NCI-H1105 treated with DMSO at 0.1 percent for 48 hours (cell line): ENCODE measurements at regions not wholly inside any gene's neighbourhood (a gene's known extent, or its start where the extent isn't known, plus 50 kb on each side); places are given as distances from the start of the nearest gene placed in this dataset.

Source experiments
- DNase-seq: peaks from one replicate; lab custom pipeline; 2025; lab: John Stamatoyannopoulos, UW

- DNase-seq: no peak
These were observed 77.0 kb upstream of the CCL2 start for GRCh38 chr17:34178092-34178491.

GRCh38 chr17:34182036-34182803, 72.9 kb upstream of the CCL2 start:
- DNase-seq: no peak

GRCh38 chr17:34195987-34196386, 59.1 kb upstream of the CCL2 start:
- DNase-seq: no peak

GRCh38 chr17:34198519-34198918, 56.6 kb upstream of the CCL2 start:
- DNase-seq: no peak

- DNase-seq: no peak
These were observed 55.6 kb upstream of the CCL2 start for GRCh38 chr17:34199454-34199853.

GRCh38 chr17:34199932-34200534, 55.1 kb upstream of the CCL2 start:
- peak; percentile 82 for DNase-seq

GRCh38 chr17:34201225-34201624, 53.9 kb upstream of the CCL2 start:
- DNase-seq: no peak

- no peak for DNase-seq
These were observed 53.3 kb upstream of the CCL2 start for GRCh38 chr17:34201767-34202166.

- no peak for DNase-seq
These were observed 52.0 kb upstream of the CCL2 start for GRCh38 chr17:34203018-34203638.

- no peak for DNase-seq
These were observed 50.7 kb upstream of the CCL2 start for GRCh38 chr17:34204402-34204801.
